ENCODE measurements at regions not wholly inside any gene's neighbourhood (a gene's known extent, or its start where the extent isn't known, plus 50 kb on each side); places are given as distances from the start of the nearest gene placed in this dataset.

DNA sequence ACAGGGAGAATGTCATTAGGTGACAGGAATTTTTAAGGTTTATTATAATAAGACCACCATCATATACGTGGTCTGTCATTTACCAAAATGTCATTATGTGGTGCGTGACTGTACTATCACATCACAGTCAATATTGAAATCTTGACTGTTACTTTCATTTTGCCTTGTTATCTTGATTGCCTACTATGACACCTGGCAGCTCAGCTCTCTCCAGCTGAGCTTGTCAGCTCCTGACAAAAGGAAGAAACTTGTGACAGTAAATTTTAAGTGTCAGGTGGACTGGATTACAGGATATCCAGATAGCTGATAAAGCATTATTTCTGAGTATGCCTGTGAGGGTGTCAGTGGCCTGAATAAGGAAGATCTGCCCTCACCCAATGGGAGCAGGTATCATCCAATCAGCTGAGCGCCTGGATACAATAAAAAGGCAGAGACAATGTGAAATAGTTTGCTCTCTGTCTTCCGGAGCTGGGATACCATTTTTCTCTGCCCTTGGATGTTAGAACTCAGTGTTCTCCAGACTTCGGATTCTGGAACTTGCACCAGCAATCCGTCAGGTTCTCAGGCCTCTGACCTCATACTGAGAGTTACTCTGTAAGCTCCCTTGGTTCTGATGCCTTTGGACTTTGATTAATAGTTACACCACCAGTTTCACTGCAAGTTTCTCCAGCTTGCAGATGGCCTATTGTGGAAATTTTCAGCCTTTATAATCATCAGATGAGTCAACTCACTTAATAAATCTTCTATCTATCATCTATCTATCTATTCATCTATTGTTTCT is 1454.7 kb upstream of the IGFBP7 start:
- TF ChIP-seq CTCF (IDR thresholded peaks at IDR 0.05) = no peak
- no peak for TF ChIP-seq POLR2A (IDR thresholded peaks at IDR 0.05)
- no peak for TF ChIP-seq POLR2AphosphoS5 (IDR thresholded peaks at IDR 0.05)

Data from transverse colon (tissue), 4 donors.